NCI-H526 treated with DMSO at 0.1 percent for 48 hours (cell line): ENCODE measurements at regions not wholly inside any gene's neighbourhood (a gene's known extent, or its start where the extent isn't known, plus 50 kb on each side); places are given as distances from the start of the nearest gene placed in this dataset.
A peak's percentile ranks its signal among the peaks of the same experiment; 100 is the strongest.
"Not testable (repeated sequence)": the region's sequence is repeated elsewhere in the genome, so short reads cannot be mapped to it uniquely, and the experiment has no call there.

ENCODE experiments used
- DNase-seq: peaks from one replicate; lab custom pipeline; 2025; lab: John Stamatoyannopoulos, UW

DNA sequence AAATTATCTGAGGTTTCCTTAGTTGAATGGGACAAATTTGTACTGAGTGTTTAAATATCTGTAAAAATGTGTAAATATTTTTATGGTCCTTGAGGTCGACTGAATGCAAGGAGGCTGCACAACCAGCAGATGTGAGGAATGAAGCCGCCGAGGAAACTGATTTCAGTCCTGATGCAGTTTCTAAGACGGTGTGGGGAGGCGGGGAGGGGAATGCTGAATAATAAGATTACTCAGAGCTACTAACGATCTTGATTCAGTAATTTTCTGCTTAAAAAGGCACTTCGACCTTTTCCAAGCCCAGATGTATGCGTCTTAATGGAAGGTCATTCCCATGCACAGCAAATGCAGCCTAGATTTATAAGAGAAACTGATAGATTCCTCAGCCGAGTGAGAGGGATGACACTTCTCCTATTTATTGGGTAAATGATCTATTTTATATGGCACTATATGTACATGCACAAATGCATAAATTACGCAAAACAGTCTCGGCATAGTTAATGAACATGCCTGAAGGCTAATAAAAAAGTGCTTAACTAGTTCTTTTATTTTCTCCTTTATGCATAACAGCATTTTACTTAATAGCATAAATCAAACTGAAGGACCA is 167.6 kb upstream of the PITRM1 start:
- DNase-seq: peak; percentile 3

DNA sequence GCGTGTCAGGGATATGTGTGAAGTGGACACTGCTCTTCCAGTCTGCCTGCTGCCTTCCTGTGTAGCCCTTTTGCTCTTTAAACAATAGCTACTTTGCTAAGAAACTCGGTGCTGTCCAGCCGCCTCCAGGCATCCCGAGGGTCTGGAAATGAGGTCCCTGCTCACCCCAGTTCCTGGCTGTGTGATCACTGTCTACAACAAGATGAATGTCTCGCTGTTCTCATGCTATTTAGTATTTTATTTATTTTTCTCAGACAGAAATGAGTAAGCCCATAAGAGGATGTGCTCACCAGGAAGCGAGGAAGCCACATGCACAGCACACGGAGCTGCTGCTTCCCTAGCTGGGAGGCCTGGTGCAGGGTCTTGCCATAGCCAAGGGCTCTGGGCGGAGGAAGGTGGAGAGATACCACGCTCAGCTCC is 167.0 kb upstream of the PITRM1 start:
- DNase-seq: no peak

DNA sequence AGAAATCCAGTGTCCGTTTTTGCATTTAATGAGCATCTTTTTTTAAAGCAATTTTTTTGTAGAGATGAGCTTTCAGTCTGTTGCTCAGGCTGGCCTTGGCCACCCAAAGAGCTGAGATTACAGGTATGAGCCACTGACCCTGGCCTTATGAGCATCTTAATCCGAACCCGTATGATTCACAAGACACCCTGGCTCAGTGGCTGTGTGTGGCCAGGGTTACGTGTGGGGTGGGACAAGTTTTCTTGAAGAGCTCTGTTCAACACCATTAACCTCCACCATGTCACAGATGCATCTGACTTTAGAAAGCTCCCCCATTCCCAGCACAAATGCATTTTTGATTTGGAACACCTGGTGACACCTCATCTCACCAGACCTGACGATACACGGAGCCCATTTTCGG is 166.5 kb upstream of the PITRM1 start:
- DNase-seq: no peak

DNA sequence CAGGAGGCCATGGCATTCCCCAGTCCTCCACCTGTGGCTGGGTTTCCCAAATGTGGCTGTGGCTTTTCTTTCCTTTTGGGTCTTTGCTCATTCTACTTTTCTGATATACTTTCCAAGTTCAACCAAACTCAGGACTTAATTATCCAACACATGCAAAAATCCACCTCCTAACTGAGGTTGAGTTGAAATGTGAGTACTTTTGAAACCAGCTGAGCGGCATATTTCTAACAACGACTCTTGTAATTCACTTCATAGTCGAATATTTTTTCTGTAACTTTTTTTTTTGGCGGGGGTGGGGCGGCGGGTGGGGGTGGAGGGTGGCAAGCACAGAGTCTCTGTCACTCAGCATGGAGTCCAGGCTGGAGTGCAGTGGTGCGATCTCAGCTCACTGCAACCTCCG is 165.2 kb upstream of the PITRM1 start:
- DNase-seq: no peak

DNA sequence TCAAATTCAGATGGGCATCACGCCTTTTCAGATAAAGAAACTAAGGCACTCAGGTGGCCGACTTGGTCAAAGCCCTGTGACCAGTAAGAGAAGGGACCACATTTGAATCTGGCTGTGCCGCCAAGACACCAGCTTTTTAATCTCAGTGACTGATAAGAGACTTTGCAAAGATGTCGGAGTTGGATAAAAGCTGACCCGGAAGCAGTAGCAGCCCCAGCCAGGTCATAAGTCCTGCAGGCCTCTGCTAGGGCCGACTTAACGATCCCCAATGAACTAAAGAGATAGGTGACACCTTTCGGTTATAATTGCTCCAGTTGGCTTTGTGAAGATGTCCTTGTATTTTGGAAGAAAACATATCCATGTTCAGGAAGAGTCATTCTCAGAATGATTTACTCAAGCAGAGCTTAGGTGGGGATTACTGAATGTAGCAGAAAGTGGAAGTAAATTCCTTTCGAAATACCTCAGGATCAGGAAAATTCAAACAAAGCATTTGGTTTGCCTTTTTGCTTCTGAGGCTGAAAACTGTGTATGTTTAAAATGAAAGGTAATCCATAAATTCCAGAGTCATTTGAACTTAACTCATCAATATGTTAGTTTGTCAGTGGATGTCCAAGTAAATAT is 164.2 kb upstream of the PITRM1 start:
- DNase-seq: no peak

DNA sequence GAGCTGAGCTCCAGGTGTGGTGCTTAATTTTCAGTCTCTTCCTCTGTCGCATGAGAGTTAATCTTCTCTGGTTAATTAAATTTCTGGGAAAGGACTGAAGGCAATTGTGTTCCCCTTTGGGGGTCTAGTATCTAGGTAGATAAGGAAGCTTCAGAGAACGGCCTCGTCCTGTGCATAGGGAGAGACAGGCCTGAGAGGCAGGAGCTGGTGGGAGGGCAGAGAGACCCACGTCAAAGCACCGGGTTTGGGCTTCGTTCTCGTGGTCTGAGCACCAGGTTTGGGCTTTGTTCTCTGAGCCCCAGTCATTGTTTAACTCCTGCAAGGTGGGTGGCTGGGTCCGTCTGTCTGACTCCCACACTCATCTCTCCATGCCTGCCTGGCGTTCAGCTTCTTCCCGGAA is 160.8 kb upstream of the PITRM1 start:
- DNase-seq: no peak

DNA sequence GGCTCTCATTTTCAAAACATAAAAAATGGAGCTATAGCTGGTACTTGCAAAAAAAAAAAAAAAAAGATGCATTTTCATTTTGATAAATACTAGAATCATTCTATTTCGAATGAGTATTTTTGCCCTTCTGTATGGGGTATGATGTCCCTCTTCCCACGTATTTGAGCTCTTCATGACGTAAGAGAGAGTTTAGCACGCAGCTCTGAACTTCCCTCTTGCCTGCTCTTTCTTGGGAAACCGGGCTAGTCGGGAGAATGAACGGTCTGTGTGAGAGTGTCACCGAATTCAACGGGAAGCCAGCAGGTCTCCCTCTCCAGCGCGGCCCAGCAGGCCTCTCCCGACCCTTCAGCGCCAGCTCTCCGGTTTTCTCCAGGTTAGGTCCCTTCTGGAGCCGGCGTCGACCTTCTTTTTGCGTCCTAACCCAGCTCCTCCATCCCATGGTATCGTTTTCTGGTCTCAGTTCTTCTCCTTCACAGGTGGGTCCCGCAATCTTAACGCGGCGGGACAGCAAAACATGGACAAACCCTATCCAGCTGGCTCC is 159.2 kb upstream of the PITRM1 start:
- DNase-seq: no peak

DNA sequence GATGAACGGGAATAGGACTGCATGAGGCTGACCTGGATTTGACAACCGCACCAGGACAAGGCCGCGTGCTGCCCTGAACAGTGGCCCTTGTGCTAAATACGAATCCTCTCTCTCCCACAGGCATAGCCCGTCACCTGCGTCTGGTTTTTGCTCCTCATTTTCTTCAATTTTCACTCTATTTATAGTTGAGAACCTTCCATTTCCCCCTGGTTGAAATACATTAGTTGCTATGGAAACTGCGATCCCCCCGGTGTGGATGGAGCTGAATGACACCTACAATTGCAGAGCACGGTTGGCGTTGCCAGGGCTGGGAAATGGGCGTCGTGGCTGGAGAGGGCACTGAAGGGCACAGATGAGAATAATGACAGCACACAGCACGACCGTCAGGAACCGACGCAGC is 158.6 kb upstream of the PITRM1 start:
- DNase-seq: no peak

DNA sequence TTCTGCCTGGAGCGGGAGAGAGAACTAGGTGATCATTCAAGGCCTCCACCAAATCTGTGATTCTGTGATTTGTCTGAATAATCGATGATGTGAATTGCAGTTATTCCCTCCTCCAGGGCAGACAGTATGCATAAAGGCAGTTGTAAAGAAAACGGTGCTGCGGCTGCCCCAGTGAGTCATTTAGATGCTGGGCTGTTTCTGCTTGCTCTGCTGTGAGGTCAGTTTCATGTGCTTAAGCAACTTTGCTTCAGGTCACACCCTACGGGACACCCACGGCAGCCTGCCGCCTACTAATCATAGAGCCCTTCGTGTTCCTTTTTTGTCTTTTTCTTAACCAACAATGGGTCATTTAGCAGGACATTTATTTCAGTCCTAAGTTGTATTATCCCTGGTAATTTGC is 158.1 kb upstream of the PITRM1 start:
- DNase-seq: no peak

DNA sequence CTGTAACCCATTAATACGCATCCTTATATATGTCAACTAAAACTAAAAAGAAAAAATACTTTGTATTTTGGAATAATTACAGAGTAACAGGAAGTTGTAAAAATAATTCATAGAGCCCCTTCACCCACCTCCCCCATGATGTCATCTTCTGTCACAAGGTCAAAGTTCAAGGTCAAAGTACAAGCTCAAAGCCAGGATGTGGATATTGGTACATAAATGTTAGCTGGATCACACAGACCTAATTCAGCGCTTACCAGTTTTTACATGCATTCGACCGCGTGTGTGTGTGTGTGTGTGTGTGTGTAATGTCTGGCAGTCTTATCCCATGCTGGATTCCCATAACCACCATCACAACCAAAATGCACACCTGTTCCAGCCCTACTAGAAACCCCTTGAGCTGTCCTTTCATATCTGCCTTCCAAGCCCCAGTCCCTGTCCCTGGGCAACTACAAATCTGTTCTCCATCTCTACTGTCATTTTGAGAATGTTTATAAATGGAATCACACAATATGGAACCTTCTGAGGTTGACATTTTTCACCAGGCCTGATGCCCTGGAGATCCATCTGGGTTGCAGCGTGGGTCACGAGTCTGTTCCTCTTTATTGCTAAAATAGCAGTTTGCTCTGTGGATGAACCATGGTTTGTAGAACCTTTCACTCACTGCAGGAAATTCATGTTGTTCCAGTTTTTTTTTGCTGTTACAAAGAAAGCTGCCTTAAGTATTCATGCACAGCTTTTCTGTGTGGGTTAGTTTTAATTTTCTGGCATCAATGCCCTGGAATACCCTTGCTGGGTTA is 153.6 kb upstream of the PITRM1 start:
- DNase-seq: no peak

DNA sequence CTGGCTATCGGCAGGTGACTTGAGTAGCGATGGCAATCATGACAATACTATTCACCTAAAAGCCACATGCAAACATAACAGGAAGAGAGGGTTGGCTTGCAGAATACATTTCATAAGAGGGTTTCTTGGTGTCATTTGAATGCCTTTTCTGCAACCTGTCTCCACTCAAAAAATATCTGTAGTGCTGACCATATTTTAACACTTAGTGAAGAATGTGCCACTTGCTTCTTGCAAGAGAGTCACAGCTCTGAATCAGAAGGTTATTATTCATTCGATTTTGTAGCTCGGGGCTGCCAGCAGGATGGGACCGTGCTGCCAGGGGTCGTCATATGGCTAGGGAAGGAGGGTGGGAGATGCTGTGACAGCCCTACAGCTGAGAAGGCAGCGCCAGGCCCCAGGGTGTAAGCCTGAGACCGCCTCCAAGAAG is 152.0 kb upstream of the PITRM1 start:
- DNase-seq: no peak

DNA sequence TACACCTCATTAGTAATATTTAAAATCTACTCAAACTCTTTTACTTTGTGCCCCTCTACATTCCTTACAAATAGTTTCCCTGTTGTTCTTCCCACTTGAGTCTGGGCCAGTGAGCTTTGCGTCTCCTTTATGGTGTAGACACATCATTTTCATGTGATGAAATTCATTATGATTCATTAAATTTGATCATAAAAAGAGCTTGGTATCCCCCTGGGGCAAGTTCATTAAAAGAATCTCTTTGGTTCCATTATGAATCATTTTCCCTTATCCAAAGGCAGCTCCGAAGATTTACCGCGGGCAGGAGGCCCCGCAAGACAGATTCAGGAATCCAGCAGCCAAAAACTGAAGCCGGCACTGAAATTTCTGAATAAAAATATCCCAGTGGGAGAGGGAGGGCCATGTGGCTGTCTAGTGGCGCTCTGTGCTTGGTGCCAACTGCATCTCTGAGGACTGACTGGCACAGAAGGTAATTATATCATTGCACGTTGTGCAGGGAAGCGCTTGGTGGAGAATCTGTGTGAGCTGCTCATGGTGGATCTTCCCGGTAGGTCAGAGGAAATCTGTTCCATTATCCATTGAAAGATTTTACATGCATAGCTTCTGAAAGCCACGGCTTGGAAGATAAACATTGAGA is 151.4 kb upstream of the PITRM1 start:
- no peak for DNase-seq

DNA sequence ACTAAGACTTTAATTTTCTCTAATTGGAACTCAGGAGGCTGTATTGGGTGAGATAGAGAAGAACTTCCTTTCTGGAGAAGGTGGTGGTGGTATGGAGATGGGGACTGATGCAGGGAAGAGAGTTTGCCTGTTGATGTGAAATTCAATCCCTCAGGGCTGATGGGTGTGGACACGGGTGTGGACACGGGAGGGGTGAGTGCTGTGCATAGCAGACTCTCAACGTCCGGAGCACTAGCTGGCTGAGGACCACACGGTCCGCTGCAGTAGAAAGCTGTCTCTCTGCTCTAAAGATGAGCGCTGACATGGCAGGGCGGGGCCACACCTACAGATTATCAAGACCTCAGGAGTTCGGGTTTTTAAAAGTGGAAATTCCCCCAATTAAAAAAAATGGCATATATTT is 148.5 kb upstream of the PITRM1 start:
- DNase-seq: no peak

DNA sequence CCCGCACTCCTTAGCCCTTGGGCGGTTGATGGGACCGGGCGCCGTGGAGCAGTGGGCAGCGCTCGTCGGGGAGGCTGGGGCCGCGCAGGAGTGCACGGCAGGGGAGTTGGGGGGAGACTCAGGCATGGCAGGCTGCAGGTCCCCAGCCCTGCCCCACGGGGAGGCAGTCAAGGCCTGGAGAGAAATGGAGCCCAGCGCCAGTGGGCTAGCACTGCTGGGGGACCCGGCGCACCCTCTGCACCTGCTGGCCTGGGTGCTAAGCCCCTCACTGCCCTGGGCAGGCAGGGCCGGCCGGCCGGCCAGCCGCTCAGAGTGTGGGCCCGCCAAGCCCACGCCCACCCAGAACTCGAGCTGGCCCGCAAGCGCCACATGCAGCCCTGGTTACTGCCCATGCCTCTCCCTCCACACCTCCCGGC is 147.2 kb upstream of the PITRM1 start:
- no peak for DNase-seq

DNA sequence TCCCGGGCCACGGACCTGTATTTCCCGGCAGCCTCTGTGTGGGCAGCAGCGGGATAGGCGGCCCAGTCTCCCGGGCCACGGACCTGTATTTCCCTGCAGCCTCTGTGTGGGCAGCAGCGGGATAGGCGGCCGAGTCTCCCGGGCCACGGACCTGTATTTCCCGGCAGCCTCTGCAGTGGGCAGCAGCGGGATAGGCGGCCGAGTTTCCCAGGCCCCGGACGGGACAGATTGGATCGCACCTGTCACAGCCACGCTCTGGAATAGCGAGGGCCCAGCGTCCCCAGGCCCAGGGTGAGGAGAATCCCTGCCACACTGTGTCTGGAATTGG is 145.9 kb upstream of the PITRM1 start:
- not testable (repeated sequence) for DNase-seq

DNA sequence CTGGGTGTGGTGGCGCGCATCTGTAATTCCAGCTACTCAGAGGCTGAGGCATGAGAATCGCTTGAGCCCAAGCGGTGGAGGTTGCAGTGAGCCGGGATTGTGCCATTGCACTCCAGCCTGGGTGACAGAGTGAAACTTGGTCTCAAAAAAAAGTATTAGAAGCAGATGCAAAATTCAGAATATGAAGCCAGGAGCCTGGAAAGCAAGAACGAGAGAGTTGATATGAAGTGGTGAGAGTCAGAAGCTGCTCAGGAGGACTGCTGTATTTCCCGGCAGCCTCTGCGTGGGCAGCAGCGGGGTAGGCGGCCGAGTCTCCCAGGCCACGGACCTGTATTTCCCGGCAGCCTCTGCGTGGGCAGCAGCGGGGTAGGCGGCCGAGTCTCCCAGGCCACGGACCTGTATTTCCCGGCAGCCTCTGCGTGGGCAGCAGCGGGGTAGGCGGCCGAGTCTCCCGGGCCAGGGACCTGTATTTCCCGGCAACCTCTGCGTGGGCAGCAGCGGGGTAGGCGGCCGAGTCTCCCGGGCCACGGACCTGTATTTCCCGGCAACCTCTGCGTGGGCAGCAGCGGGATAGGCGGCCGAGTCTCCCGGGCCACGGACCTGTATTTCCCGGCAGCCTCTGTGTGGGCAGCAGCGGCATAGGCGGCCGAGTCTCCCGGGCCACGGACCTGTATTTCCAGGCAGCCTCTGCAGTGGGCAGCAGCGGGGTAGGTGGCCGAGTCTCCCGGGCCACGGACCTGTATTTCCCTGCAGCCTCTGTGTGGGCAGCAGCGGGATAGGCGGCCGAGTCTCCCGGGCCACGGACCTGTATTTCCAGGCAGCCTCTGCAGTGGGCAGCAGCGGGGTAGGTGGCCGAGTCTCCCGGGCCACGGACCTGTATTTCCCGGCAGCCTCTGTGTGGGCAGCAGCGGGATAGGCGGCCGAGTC is 145.2 kb upstream of the PITRM1 start:
- DNase-seq: not testable (repeated sequence)

DNA sequence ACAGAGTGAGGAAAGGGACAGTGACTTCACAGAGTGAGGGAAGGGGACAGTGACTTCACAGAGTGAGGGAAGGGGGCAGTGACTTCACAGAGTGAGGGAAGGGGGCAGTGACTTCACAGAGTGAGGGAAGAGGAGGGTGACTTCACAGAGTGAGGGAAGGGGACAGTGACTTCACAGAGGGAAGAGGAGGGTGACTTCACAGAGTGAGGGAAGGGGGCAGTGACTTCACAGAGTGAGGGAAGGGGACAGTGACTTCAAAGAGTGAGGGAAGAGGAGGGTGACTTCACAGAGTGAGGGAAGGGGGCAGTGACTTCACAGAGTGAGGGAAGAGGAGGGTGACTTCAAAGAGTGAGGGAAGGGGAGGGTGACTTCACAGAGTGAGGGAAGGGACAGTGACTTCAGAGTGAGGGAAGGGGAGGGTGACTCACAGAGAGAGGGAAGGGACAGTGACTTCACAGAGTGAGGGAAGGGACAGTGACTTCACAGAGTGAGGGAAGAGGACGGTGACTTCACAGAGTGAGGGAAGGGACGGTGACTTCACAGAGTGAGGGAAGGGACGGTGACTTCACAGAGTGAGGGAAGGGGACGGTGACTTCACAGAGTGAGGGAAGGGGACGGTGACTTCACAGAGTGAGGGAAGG is 142.0 kb upstream of the PITRM1 start:
- DNase-seq: not testable (repeated sequence)

DNA sequence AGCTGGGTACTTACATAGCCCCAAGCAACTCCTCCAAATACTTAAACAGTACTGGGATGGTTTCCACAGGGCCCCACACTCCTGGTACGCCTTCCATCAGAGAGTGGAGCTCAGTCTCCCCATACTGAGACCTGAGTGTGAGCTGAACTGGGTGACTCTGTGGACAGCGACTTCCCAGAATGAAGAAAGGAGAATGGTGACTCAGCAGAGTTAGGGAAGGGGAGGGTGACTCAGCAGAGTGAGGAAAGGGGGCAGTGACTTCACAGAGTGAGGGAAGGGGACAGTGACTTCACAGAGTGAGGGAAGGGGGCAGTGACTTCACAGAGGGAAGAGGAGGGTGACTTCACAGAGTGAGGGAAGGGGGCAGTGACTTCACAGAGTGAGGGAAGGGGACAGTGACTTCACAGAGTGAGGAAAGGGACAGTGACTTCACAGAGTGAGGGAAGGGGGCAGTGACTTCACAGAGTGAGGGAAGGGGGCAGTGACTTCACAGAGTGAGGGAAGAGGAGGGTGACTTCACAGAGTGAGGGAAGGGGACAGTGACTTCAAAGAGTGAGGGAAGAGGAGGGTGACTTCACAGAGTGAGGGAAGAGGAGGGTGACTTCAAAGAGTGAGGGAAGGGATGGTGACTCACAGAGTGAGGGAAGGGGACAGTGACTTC is 141.3 kb upstream of the PITRM1 start:
- not testable (repeated sequence) for DNase-seq

DNA sequence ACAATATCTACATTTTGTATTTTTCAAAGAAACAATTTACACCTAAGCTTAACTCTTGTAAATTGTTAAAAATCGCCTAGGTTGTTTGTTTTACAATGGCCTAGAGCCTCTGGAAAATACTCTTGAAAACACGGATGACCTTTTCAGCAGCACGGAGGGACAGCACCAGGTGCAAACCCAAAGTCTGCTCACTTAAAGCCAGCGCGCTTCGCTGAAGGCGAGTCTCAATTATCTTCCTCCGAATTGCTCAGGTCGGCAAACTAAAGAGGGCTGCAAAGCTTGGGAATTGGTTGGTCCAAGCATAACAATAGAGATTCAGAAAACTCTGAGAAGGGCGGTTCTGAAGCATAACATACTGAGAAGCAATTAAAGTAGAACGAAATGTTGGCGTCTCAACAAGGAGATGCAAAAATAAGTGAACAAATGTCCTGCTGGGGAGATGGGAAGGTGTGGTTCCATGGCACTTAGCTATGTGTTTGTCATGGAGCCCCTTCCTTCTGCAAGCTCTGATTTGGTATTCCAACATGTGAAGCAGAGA is 139.9 kb upstream of the PITRM1 start:
- DNase-seq: no peak
